GM21360 (cell line): ENCODE measurements at regions not wholly inside any gene's neighbourhood (a gene's known extent, or its start where the extent isn't known, plus 50 kb on each side); places are given as distances from the start of the nearest gene placed in this dataset.

Source experiments
- ATAC-seq: cut with Tn5 transposase; IDR thresholded peaks from one replicate; pipeline ENCODE4 v1.9.1; 2021; ENCODE audit warnings: mild to moderate bottlenecking, moderate library complexity; ENCODE audit not compliant: unreplicated experiment

- ATAC-seq: no peak
Observed at GRCh38 chr9:79280691-79281090, 291.1 kb upstream of the TLE4 start.

GRCh38 chr9:79284081-79284480, 287.7 kb upstream of the TLE4 start:
- no peak for ATAC-seq

- ATAC-seq: no peak
Observed at GRCh38 chr9:79286992-79287707, 284.6 kb upstream of the TLE4 start.

GRCh38 chr9:79287708-79288290, 284.0 kb upstream of the TLE4 start:
- ATAC-seq: no peak

DNA sequence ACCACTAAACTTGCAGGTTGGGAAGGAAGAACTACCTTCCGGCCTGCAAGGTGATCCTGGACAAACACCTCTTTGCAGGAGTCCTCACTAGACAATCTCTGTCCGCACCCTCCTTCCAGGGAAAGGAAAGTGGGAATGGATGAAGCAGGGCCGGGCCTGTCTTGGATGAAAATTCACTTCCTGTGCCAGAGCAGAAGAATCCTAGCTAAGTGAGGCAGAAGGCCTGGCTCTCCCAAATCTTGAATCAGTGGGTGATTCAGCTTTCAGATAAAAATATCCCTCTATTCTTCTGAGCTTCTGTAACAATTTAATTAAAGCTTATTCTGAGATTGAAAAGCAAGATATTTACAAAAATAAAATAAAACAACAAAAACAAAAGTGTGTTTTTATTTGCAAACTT, 281.9 kb upstream of the TLE4 start:
- no peak for ATAC-seq

DNA sequence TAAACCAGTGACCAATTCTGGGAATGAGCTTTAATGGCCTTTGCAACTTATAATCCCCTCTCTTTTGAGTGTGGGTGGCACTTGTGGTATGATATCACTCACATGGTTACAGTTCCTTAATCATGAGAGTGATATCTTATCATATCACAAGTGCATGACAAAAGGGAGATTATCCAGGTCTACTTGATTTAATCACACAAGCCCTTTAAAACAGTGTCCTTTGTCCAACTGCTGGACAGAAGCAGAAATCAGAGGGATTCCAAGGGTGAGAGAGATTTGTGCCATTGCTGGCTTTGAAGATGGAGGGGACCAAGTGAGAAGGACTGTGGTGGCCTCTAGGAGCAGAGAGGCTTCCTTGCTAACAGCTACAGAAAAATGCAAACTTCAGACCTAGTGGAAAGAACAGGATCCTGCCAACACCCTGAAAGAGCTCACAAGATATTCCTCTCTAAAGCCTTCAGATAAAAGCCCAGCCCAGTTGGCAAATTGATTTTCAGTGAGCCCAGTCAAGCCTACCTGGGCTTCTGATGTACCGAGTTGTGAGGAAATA, 279.0 kb upstream of the TLE4 start:
- ATAC-seq: no peak

DNA sequence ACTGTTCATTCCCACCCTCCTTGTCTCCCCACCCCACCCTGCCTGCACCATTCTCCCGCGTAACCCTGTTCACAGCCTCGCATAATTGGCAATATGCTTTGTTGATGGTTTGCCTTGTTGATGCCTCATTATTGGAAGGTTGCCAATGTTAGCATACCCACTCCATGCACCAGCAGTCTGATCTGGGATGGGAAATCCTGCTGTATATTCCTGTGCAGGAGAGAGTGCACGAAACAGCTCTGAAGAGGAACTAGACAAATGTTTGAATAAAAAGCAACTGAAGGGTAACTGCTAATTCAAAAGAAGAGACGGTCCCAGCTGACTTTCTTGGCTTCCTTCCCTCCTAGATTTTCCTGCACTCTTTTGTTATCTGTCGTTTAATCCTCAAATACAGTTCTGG, 271.7 kb upstream of the TLE4 start:
- no peak for ATAC-seq

- ATAC-seq: no peak
Observed at GRCh38 chr9:79301085-79301484, 270.7 kb upstream of the TLE4 start.

- ATAC-seq: no peak
Observed at GRCh38 chr9:79301551-79302391, 270.0 kb upstream of the TLE4 start.

- ATAC-seq: no peak
Observed at GRCh38 chr9:79302569-79302968, 269.2 kb upstream of the TLE4 start.

DNA sequence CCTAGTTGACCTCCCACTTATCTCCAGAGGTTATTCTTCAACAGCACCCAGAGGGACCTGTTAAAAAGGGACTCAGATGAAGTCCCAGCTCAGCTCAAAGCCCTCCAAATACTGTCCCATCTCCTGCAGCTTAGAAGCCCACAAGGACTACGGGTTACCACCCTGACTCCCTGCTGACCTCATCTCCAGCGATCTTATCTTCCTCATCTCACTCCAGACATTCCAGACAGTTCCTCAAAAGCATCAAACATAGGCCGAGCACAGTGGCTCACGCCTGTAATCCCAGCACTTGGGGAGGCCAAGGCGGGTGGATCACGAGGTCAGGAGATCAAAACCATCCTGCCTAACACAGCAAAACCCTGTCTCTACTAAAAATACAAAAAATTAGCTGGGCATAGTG, 263.8 kb upstream of the TLE4 start:
- no peak for ATAC-seq

GRCh38 chr9:79312686-79313421, 258.9 kb upstream of the TLE4 start:
- ATAC-seq: no peak

GRCh38 chr9:79325501-79325900, 246.3 kb upstream of the TLE4 start:
- no peak for ATAC-seq

DNA sequence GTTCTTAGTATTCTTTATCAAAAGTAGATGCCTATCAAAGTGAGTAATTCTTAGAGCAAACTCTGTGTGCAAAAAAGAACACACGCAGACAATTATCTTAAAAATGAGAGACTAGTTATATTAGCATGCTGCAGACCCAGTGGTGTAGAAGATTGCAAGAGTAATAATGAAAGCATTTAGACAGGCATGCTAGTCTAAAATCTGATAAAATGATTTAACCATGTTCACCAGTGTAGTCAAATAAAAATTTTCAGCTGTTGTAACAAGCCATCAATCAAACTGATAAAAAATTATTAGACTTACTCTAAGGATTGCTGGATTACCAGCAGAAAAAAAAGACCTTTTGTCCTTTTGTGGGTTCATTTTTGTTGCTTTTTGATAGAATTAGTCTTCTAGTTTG, 241.9 kb upstream of the TLE4 start:
- ATAC-seq: no peak

- no peak for ATAC-seq
Observed at GRCh38 chr9:79334001-79334400, 237.8 kb upstream of the TLE4 start.

GRCh38 chr9:79334711-79335110, 237.1 kb upstream of the TLE4 start:
- no peak for ATAC-seq

DNA sequence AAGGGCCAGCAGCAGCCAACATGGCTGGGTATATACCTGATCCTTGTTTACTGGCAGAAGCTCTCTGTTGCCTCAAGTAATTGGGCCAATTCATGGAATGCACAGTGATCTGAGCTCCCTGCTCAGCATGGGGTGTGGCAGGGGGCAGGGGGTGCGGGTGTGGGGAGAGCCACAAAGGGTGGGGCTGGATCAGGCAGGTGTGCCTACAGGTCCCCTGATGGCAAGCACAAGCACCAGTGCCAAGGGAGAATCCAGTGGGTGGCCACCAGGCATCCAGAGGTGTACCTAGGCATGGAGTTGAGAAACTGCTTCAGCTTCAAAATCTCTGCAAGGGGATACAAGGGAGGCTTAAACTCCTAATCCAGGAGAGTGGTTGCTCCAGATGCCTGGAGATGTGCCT, 235.8 kb upstream of the TLE4 start:
- ATAC-seq: no peak

GRCh38 chr9:79341561-79341960, 230.2 kb upstream of the TLE4 start:
- no peak for ATAC-seq

DNA sequence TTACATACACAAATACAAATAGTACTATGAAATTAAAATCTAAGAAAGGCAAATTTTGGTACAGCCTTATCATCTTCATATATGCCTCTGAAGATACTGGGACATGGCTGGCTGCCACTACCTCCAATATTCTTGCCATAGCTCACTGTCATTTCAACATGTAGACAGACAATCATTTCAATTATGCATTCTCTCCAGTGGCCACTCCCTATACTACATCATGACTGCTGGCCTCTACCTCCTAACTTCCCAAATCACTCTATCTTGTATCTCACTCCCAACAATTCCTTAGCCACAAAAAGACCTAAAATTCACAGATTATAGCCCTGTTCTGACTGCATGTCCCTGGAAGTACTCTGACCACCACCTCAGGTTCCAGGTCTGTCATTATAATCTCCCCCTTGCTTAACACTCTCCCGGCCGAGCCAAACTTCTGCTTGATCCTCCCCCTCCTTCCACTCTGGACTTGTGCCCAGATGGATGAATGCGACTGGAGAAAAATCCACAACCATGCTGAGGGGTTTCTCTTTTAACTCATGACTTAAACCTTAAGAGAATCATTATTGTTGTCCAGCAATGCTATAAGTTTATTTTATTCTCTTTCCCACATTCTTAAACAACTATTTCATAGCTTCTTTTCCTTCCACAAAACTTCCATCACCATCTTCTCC, 225.3 kb upstream of the TLE4 start:
- ATAC-seq: no peak

- ATAC-seq: no peak
Observed at GRCh38 chr9:79352322-79352721, 219.4 kb upstream of the TLE4 start.
